ENCODE measurements at regions not wholly inside any gene's neighbourhood (a gene's known extent, or its start where the extent isn't known, plus 50 kb on each side); places are given as distances from the start of the nearest gene placed in this dataset.

- Histone ChIP-seq H3K27ac (ENCODE audit: low read depth, low read length) (no peak overlapping the region), H3K79me2 (ENCODE audit: control insufficient read depth, low read length) (no peaks in the 10 kb centered on the region), H3K4me3 (ENCODE audit: low read length) (no peak overlapping the region), H3K27me3 (ENCODE audit: control insufficient read depth, low read length) (no peaks in the 10 kb centered on the region), H3K9me2 (replicated peaks; ENCODE audit: control insufficient read depth, low read length) (no peaks in the 10 kb centered on the region), H3K36me3 (ENCODE audit: control insufficient read depth, low read length) (no peaks in the 10 kb centered on the region), H3F3A (ENCODE audit: control insufficient read depth, insufficient read depth) (no peaks in the 10 kb centered on the region), H3K4me1 (ENCODE audit: control insufficient read depth, low read length) (no peaks in the 10 kb centered on the region), H3K9me3 (ENCODE audit: control insufficient read depth, insufficient read depth, low read length) (no peaks in the 10 kb centered on the region), H3K4me2 (ENCODE audit: low read length) (no peak overlapping the region), H4K20me1 (ENCODE audit: control insufficient read depth, insufficient read depth, low read depth, low read length) (no peaks in the 10 kb centered on the region)
- TF ChIP-seq CTCF (IDR thresholded peaks at IDR 0.05; ENCODE audit: low read depth, low read length, poor library complexity, severe bottlenecking) = no peak
- no peak for TF ChIP-seq EZH2phosphoT487 (IDR thresholded peaks at IDR 0.05; ENCODE audit: borderline replicate concordance, low read length)
Observed at GRCh38 chr3:137174514-137174913, 216.7 kb downstream of the IL20RB start.

GRCh38 chr3:137180220-137180619 lies 222.4 kb downstream of the IL20RB start:
- no peak overlapping the region for H3K4me2 ChIP-seq (ENCODE audit: low read length)

GRCh38 chr3:137191133-137191923 lies 233.5 kb downstream of the IL20RB start:
- H3K9me3 ChIP-seq (ENCODE audit: control insufficient read depth, insufficient read depth, low read length) = no peaks in the 10 kb centered on the region
- H3K27ac ChIP-seq (ENCODE audit: low read depth, low read length) = no peak overlapping the region
- no peak overlapping the region for H3K4me3 ChIP-seq (ENCODE audit: low read length)
- H3K27me3 ChIP-seq (ENCODE audit: control insufficient read depth, low read length) = no peaks in the 10 kb centered on the region
- H3K9me2 ChIP-seq (replicated peaks; ENCODE audit: control insufficient read depth, low read length) = no peaks in the 10 kb centered on the region
- H4K20me1 ChIP-seq (ENCODE audit: control insufficient read depth, insufficient read depth, low read depth, low read length) = no peaks in the 10 kb centered on the region
- no peaks in the 10 kb centered on the region for H3F3A ChIP-seq (ENCODE audit: control insufficient read depth, insufficient read depth)
- no peaks in the 10 kb centered on the region for H3K4me1 ChIP-seq (ENCODE audit: control insufficient read depth, low read length)
- H3K4me2 ChIP-seq (ENCODE audit: low read length) = no peak overlapping the region
- H3K36me3 ChIP-seq (ENCODE audit: control insufficient read depth, low read length) = no peaks in the 10 kb centered on the region
- H3K79me2 ChIP-seq (ENCODE audit: control insufficient read depth, low read length) = no peaks in the 10 kb centered on the region
- TF ChIP-seq CTCF (IDR thresholded peaks at IDR 0.05; ENCODE audit: low read depth, low read length, poor library complexity, severe bottlenecking) (no peak), EZH2phosphoT487 (IDR thresholded peaks at IDR 0.05; ENCODE audit: borderline replicate concordance, low read length) (no peak)

More at GRCh38 chr3:137180220-137180619, 222.4 kb downstream of the IL20RB start:
- Histone ChIP-seq H3F3A (ENCODE audit: control insufficient read depth, insufficient read depth) (no peaks in the 10 kb centered on the region), H4K20me1 (ENCODE audit: control insufficient read depth, insufficient read depth, low read depth, low read length) (no peaks in the 10 kb centered on the region), H3K4me1 (ENCODE audit: control insufficient read depth, low read length) (no peaks in the 10 kb centered on the region), H3K27me3 (ENCODE audit: control insufficient read depth, low read length) (no peaks in the 10 kb centered on the region), H3K79me2 (ENCODE audit: control insufficient read depth, low read length) (no peaks in the 10 kb centered on the region), H3K27ac (ENCODE audit: low read depth, low read length) (no peak overlapping the region), H3K36me3 (ENCODE audit: control insufficient read depth, low read length) (no peaks in the 10 kb centered on the region), H3K9me3 (ENCODE audit: control insufficient read depth, insufficient read depth, low read length) (no peaks in the 10 kb centered on the region), H3K9me2 (replicated peaks; ENCODE audit: control insufficient read depth, low read length) (no peaks in the 10 kb centered on the region), H3K4me3 (ENCODE audit: low read length) (no peak overlapping the region)
- no peak for TF ChIP-seq CTCF (IDR thresholded peaks at IDR 0.05; ENCODE audit: low read depth, low read length, poor library complexity, severe bottlenecking)
- no peak for TF ChIP-seq EZH2phosphoT487 (IDR thresholded peaks at IDR 0.05; ENCODE audit: borderline replicate concordance, low read length)

Data from DOHH2 (cell line).